ENCODE measurements at regions not wholly inside any gene's neighbourhood (a gene's known extent, or its start where the extent isn't known, plus 50 kb on each side); places are given as distances from the start of the nearest gene placed in this dataset.
"Not testable (repeated sequence)": the region's sequence is repeated elsewhere in the genome, so short reads cannot be mapped to it uniquely, and the experiment has no call there.

GRCh38 chr9:93884808-93885207 lies 70.3 kb downstream of the BARX1 start:
- no peak overlapping the region for H3K4me3 ChIP-seq (ENCODE audit: control insufficient read depth, low read depth, low read length)
- no peak for TF ChIP-seq CTCF (IDR thresholded peaks at IDR 0.05; ENCODE audit: control insufficient read depth, insufficient read depth, low read depth, low read length, missing control alignments)
- no peak for DNase-seq (ENCODE audit: low read depth)

GRCh38 chr9:93879662-93880407 lies 75.3 kb downstream of the BARX1 start:
- not testable (repeated sequence) for H3K4me3 ChIP-seq (ENCODE audit: control insufficient read depth, low read depth, low read length); DNase-seq (ENCODE audit: low read depth)

GRCh38 chr9:93875330-93875729 lies 79.8 kb downstream of the BARX1 start:
- no peak for DNase-seq (ENCODE audit: low read depth)

GRCh38 chr9:93874242-93874641 lies 80.9 kb downstream of the BARX1 start:
- no peak for TF ChIP-seq CTCF (IDR thresholded peaks at IDR 0.05; ENCODE audit: control insufficient read depth, insufficient read depth, low read depth, low read length, missing control alignments)
- no peak for DNase-seq (ENCODE audit: low read depth)
- H3K4me3 ChIP-seq (ENCODE audit: control insufficient read depth, low read depth, low read length) = no peak overlapping the region

More at GRCh38 chr9:93875330-93875729, 79.8 kb downstream of the BARX1 start:
- H3K4me3 ChIP-seq (ENCODE audit: control insufficient read depth, low read depth, low read length) = no peak overlapping the region
- TF ChIP-seq CTCF (IDR thresholded peaks at IDR 0.05; ENCODE audit: control insufficient read depth, insufficient read depth, low read depth, low read length, missing control alignments) = no peak

GRCh38 chr9:93871286-93871685 lies 83.9 kb downstream of the BARX1 start:
- no peak for TF ChIP-seq CTCF (IDR thresholded peaks at IDR 0.05; ENCODE audit: control insufficient read depth, insufficient read depth, low read depth, low read length, missing control alignments)
- DNase-seq (ENCODE audit: low read depth) = no peak
- no peak overlapping the region for H3K4me3 ChIP-seq (ENCODE audit: control insufficient read depth, low read depth, low read length)

- TF ChIP-seq CTCF (IDR thresholded peaks at IDR 0.05; ENCODE audit: control insufficient read depth, insufficient read depth, low read depth, low read length, missing control alignments) = no peak
- DNase-seq (ENCODE audit: low read depth) = no peak
- no peak overlapping the region for H3K4me3 ChIP-seq (ENCODE audit: control insufficient read depth, low read depth, low read length)
Measured at GRCh38 chr9:93869863-93870262, 85.3 kb downstream of the BARX1 start.

GRCh38 chr9:93869088-93869487 lies 86.1 kb downstream of the BARX1 start:
- H3K4me3 ChIP-seq (ENCODE audit: control insufficient read depth, low read depth, low read length) = no peak overlapping the region
- no peak for TF ChIP-seq CTCF (IDR thresholded peaks at IDR 0.05; ENCODE audit: control insufficient read depth, insufficient read depth, low read depth, low read length, missing control alignments)
- DNase-seq (ENCODE audit: low read depth) = no peak

Data from AG09309 (cell line).